ENCODE measurements at regions not wholly inside any gene's neighbourhood (a gene's known extent, or its start where the extent isn't known, plus 50 kb on each side); places are given as distances from the start of the nearest gene placed in this dataset.

DNA sequence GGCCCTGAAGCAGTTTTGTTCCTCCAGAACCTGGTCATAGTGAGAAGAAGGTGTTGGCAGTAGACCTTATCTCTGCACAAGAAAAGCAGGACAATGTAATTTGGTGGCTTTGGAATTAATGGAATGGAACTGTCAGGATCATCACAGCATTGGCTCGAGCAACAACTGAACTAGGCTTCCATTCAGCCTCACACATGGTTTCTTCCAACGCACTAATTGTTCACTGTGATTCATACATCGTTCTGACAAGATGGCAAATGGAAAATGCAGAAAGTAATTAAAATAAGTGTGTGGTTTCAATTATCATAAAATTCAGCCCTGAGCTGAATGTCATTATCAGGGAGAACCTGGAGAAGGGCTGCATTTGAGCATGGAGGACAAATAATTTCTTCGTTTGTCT, 80.6 kb downstream of the MFSD1 start:
- H3K4me3 Mint-ChIP-seq (ENCODE audit: unreplicated experiment), result no peak overlapping the region
- no peaks in the 10 kb centered on the region for H3K4me1 Mint-ChIP-seq (ENCODE audit: unreplicated experiment)

DNA sequence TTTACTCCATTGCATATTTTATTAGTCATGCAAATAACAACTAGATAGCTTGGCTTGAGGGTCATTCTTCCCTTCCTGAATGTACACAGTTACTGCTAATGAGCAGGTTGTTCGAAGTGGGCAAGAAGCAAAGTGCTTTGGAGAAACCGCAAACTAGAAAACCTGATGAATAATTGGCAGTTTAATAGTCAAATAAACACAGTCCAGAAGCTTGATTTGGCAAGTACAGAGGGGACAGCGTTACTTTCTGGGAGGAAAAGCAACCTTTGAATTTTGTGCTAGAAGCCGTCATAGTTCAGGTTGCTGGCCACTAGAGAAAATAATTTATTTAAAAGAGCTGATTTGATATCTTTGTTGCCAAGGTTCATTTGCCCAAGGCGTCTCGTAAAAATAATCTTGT, 94.9 kb downstream of the MFSD1 start:
- TF ChIP-seq, protein P1, sequence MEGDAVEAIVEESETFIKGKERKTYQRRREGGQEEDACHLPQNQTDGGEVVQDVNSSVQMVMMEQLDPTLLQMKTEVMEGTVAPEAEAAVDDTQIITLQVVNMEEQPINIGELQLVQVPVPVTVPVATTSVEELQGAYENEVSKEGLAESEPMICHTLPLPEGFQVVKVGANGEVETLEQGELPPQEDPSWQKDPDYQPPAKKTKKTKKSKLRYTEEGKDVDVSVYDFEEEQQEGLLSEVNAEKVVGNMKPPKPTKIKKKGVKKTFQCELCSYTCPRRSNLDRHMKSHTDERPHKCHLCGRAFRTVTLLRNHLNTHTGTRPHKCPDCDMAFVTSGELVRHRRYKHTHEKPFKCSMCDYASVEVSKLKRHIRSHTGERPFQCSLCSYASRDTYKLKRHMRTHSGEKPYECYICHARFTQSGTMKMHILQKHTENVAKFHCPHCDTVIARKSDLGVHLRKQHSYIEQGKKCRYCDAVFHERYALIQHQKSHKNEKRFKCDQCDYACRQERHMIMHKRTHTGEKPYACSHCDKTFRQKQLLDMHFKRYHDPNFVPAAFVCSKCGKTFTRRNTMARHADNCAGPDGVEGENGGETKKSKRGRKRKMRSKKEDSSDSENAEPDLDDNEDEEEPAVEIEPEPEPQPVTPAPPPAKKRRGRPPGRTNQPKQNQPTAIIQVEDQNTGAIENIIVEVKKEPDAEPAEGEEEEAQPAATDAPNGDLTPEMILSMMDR (IDR thresholded peaks at IDR 0.05), result no peak
- H3K9me3 Mint-ChIP-seq (ENCODE audit: unreplicated experiment), result no peaks in the 10 kb centered on the region
- H3K4me1 Mint-ChIP-seq (ENCODE audit: unreplicated experiment), result no peaks in the 10 kb centered on the region
- no peak for DNase-seq (ENCODE audit: extremely low spot score, unreplicated experiment)
- no peak overlapping the region for H3K4me3 Mint-ChIP-seq (ENCODE audit: unreplicated experiment)
- no peaks in the 10 kb centered on the region for H3K36me3 Mint-ChIP-seq (ENCODE audit: unreplicated experiment)
- H3K27me3 Mint-ChIP-seq (ENCODE audit: unreplicated experiment), result peaks cover 9% of the 10 kb centered on the region
- no peak overlapping the region for H3K27ac Mint-ChIP-seq (ENCODE audit: unreplicated experiment)

More for the DNA sequence above, 80.6 kb downstream of the MFSD1 start:
- no peak for DNase-seq (ENCODE audit: extremely low spot score, unreplicated experiment)
- no peak overlapping the region for H3K27ac Mint-ChIP-seq (ENCODE audit: unreplicated experiment)
- TF ChIP-seq, protein P1 (IDR thresholded peaks at IDR 0.05), result no peak
- no peaks in the 10 kb centered on the region for H3K36me3 Mint-ChIP-seq (ENCODE audit: unreplicated experiment)
- H3K9me3 Mint-ChIP-seq (ENCODE audit: unreplicated experiment), result no peaks in the 10 kb centered on the region
- peaks cover 2% of the 10 kb centered on the region for H3K27me3 Mint-ChIP-seq (ENCODE audit: unreplicated experiment)

DNA sequence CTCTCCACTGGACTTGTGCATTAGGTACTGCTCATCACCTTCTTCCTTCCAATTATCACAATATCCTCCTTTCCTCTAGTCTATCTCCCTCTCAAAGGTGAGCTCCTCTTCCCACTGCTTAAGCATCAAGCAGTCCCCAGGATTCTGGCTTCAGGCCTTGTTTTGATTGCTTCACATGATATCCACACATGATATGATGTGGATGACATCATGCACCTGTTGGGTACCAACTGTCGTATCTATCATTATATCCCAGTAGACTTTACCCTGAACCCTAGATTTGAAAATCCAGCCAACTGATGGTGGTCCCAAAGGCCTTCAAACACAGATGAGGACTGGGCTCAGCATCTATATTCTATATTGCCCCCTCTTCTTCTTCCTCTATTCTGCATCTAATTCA, 104.9 kb downstream of the MFSD1 start:
- Mint-ChIP-seq H3K9me3 (ENCODE audit: unreplicated experiment) (no peaks in the 10 kb centered on the region), H3K27ac (ENCODE audit: unreplicated experiment) (no peak overlapping the region)
- no peak for DNase-seq (ENCODE audit: extremely low spot score, unreplicated experiment)

DNA sequence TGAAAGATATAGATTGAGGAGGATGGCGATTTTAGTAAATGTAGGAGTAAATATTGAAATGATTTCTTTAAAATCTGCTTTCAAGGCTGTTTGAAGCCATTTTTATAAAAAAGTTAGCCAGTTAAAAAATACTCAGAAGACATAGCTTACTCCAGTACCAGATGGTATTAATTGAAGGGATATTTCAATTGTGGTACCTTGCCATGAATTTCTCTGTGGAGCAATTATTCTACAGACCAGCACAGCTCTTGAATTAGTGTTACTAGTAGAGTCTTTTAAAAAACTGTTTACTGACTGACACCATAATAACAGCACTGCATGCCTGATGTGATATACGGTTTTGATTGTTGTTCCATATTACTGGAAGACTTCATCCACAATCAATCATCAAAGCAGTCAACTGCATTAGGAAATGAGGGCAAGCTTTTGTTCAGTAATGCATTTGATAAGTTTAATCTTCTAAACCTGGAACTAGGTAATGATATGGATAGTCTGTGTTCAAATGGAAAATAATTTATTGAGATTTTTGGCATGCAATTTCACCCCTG, 106.4 kb downstream of the MFSD1 start:
- Mint-ChIP-seq H3K9me3 (ENCODE audit: unreplicated experiment) (no peaks in the 10 kb centered on the region), H3K27ac (ENCODE audit: unreplicated experiment) (no peak overlapping the region), H3K36me3 (ENCODE audit: unreplicated experiment) (no peaks in the 10 kb centered on the region), H3K27me3 (ENCODE audit: unreplicated experiment) (peaks cover 9% of the 10 kb centered on the region), H3K4me1 (ENCODE audit: unreplicated experiment) (no peaks in the 10 kb centered on the region), H3K4me3 (ENCODE audit: unreplicated experiment) (no peak overlapping the region)
- no peak for DNase-seq (ENCODE audit: extremely low spot score, unreplicated experiment)
- TF ChIP-seq, protein P1 (IDR thresholded peaks at IDR 0.05), result no peak

More for the DNA sequence above, 104.9 kb downstream of the MFSD1 start:
- H3K27me3 Mint-ChIP-seq (ENCODE audit: unreplicated experiment), result peaks cover 13% of the 10 kb centered on the region
- H3K4me3 Mint-ChIP-seq (ENCODE audit: unreplicated experiment), result no peak overlapping the region
- TF ChIP-seq, protein P1 (IDR thresholded peaks at IDR 0.05), result no peak
- no peaks in the 10 kb centered on the region for H3K36me3 Mint-ChIP-seq (ENCODE audit: unreplicated experiment)
- H3K4me1 Mint-ChIP-seq (ENCODE audit: unreplicated experiment), result no peaks in the 10 kb centered on the region

DNA sequence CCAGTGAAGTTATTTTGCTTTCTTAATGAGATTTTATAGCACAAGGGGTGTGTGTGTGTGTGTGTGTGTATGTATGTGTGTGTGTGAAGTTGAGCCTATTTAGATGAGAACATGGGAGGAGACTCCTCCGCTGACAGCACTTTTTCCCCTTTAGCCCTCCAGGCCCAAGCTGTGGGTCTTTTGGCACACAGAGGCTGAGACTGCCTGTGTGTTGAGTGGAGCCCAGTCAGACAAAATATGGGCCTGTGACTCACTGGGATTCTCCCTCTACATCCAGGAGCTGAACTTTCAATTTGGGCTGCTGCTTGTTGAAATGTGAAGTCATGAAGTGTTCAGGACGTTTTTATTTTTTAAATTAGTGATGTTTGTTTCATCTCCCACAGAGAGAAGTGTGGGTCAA, 108.0 kb downstream of the MFSD1 start:
- no peak overlapping the region for H3K27ac Mint-ChIP-seq (ENCODE audit: unreplicated experiment)
- no peaks in the 10 kb centered on the region for H3K9me3 Mint-ChIP-seq (ENCODE audit: unreplicated experiment)
- DNase-seq (ENCODE audit: extremely low spot score, unreplicated experiment), result no peak
- TF ChIP-seq, protein P1 (IDR thresholded peaks at IDR 0.05), result no peak
- H3K27me3 Mint-ChIP-seq (ENCODE audit: unreplicated experiment), result peaks cover 9% of the 10 kb centered on the region
- no peak overlapping the region for H3K4me3 Mint-ChIP-seq (ENCODE audit: unreplicated experiment)
- H3K36me3 Mint-ChIP-seq (ENCODE audit: unreplicated experiment), result no peaks in the 10 kb centered on the region
- H3K4me1 Mint-ChIP-seq (ENCODE audit: unreplicated experiment), result no peaks in the 10 kb centered on the region
